ENCODE measurements at regions not wholly inside any gene's neighbourhood (a gene's known extent, or its start where the extent isn't known, plus 50 kb on each side); places are given as distances from the start of the nearest gene placed in this dataset.

GRCh38 chr18:38899252-38899651, 1333.7 kb upstream of the CELF4 start:
- DNase-seq: no peak

GRCh38 chr18:38898167-38898566, 1332.6 kb upstream of the CELF4 start:
- DNase-seq: no peak

- no peak for DNase-seq
Observed at GRCh38 chr18:38895560-38895959, 1330.0 kb upstream of the CELF4 start.

GRCh38 chr18:38887671-38888020, 1322.0 kb upstream of the CELF4 start:
- no peak for DNase-seq

- no peak for DNase-seq
Observed at GRCh38 chr18:38886861-38887670, 1321.5 kb upstream of the CELF4 start.

GRCh38 chr18:38886235-38886634, 1320.6 kb upstream of the CELF4 start:
- DNase-seq: no peak

- DNase-seq: no peak
Observed at GRCh38 chr18:38884050-38884449, 1318.5 kb upstream of the CELF4 start.

GRCh38 chr18:38883111-38883510, 1317.5 kb upstream of the CELF4 start:
- DNase-seq: no peak

GRCh38 chr18:38879871-38880270, 1314.3 kb upstream of the CELF4 start:
- DNase-seq: no peak

- DNase-seq: no peak
Observed at GRCh38 chr18:38872342-38872741, 1306.7 kb upstream of the CELF4 start.

- DNase-seq: no peak
Observed at GRCh38 chr18:38868757-38869156, 1303.2 kb upstream of the CELF4 start.

GRCh38 chr18:38867680-38868079, 1302.1 kb upstream of the CELF4 start:
- no peak for DNase-seq

- DNase-seq: no peak
Observed at GRCh38 chr18:38851526-38851925, 1285.9 kb upstream of the CELF4 start.

GRCh38 chr18:38847326-38847725, 1281.7 kb upstream of the CELF4 start:
- no peak for DNase-seq

GRCh38 chr18:38843291-38843690, 1277.7 kb upstream of the CELF4 start:
- DNase-seq: no peak

GRCh38 chr18:38826247-38826646, 1260.6 kb upstream of the CELF4 start:
- no peak for DNase-seq

GRCh38 chr18:38811209-38811608, 1245.6 kb upstream of the CELF4 start:
- DNase-seq: no peak

- DNase-seq: no peak
Observed at GRCh38 chr18:38810789-38811188, 1245.2 kb upstream of the CELF4 start.

GRCh38 chr18:38807915-38808314, 1242.3 kb upstream of the CELF4 start:
- no peak for DNase-seq

GRCh38 chr18:38805256-38805655, 1239.7 kb upstream of the CELF4 start:
- no peak for DNase-seq

GRCh38 chr18:38801640-38802039, 1236.0 kb upstream of the CELF4 start:
- DNase-seq: no peak

GRCh38 chr18:38796762-38797161, 1231.2 kb upstream of the CELF4 start:
- no peak for DNase-seq

GRCh38 chr18:38792731-38793130, 1227.1 kb upstream of the CELF4 start:
- DNase-seq: no peak

GRCh38 chr18:38790786-38791185, 1225.2 kb upstream of the CELF4 start:
- DNase-seq: no peak

- no peak for DNase-seq
Observed at GRCh38 chr18:38790303-38790702, 1224.7 kb upstream of the CELF4 start.
